CD4-positive, alpha-beta T cell (primary cell): ENCODE measurements at regions not wholly inside any gene's neighbourhood (a gene's known extent, or its start where the extent isn't known, plus 50 kb on each side); places are given as distances from the start of the nearest gene placed in this dataset.

ENCODE experiments used
- ATAC-seq: fragments of 200-7000 bp; cut with Tn5 transposase; one replicate; pipeline ENCODE4 v1.10.0; 2022; ENCODE audit warnings: mild to moderate bottlenecking; ENCODE audit not compliant: poor library complexity
- CTCF ChIA-PET: fragments of 350-600 bp; sonication (Branson Sonifier 250); formaldehyde crosslinking; loops from one replicate; lab custom pipeline; 2021; ENCODE audit warnings: antibody characterized with exemption, inconsistent platforms; lab: Charles Lee
- POLR2A ChIA-PET: fragments of 350-600 bp; sonication (Branson Sonifier 250); formaldehyde crosslinking; loops from one replicate; lab custom pipeline; 2021; ENCODE audit warnings: antibody characterized with exemption, inconsistent platforms; lab: Charles Lee
- DNase-seq, 14 experiments: peaks; one replicate each; pipeline ENCODE4 v3.0.0-alpha.2; 2013 to 2020; ENCODE audit warnings: mixed read lengths in 2 of 14
- H3K27ac ChIP-seq, 2 donors: one replicate each; pipeline versions ENCODE4 v1.5.1 to v1.7.0; 2013; ENCODE audit warnings: low read length in 2 of 2, low read depth in 1 of 2, mild to moderate bottlenecking in 1 of 2
- H3K27me3 ChIP-seq, 2 experiments: 1 replicate in 1 of 2; 2 replicates in 1 of 2; pipeline versions ENCODE4 v1.6.1 to v1.7.0; 2013; ENCODE audit warnings: low read length in 2 of 2, control low read depth in 1 of 2, mild to moderate bottlenecking in 1 of 2, moderate library complexity in 1 of 2; ENCODE audit not compliant: insufficient read depth in 2 of 2, control insufficient read depth in 1 of 2
- H3K36me3 ChIP-seq: one replicate; pipeline ENCODE4 v1.6.1; 2013; ENCODE audit warnings: low read length, control low read depth; ENCODE audit not compliant: insufficient read depth
- H3K4me1 ChIP-seq: one replicate; pipeline ENCODE4 v1.6.1; 2013; ENCODE audit warnings: low read length, control low read depth; ENCODE audit not compliant: insufficient read depth
- H3K4me3 ChIP-seq: one replicate; pipeline ENCODE4 v1.5.1; 2013; ENCODE audit warnings: mild to moderate bottlenecking, low read length, moderate library complexity
- H3K9me3 ChIP-seq, 2 experiments: 1 replicate in 1 of 2; 2 replicates in 1 of 2; pipeline versions ENCODE4 v1.6.1 to v1.7.0; 2013; ENCODE audit warnings: low read length in 2 of 2, mild to moderate bottlenecking in 2 of 2, control low read depth in 1 of 2, moderate library complexity in 1 of 2; ENCODE audit not compliant: control insufficient read depth in 1 of 2, insufficient read depth in 1 of 2
- H3K27ac Mint-ChIP-seq: one replicate; pipeline ENCODE4 v1.8.0; 2020; ENCODE audit warnings: mixed read lengths
- H3K27me3 Mint-ChIP-seq: one replicate; pipeline ENCODE4 v1.8.0; 2021; ENCODE audit warnings: mixed read lengths
- H3K36me3 Mint-ChIP-seq: one replicate; pipeline ENCODE4 v1.8.0; 2021; ENCODE audit warnings: low read depth, mixed read lengths
- H3K4me1 Mint-ChIP-seq: one replicate; pipeline ENCODE4 v1.8.0; 2021; ENCODE audit warnings: low read depth, mixed read lengths
- H3K4me3 Mint-ChIP-seq: one replicate; pipeline ENCODE4 v1.8.0; 2020; ENCODE audit warnings: mild to moderate bottlenecking, mixed read lengths
- H3K9me3 Mint-ChIP-seq: one replicate; pipeline ENCODE4 v1.8.0; 2020; ENCODE audit warnings: mixed read lengths
- intact Hi-C, 2 experiments: fragments of 100-400 bp; cut with DNase I in 1 of 2; cut with micrococcal nuclease in 1 of 2; formaldehyde crosslinking; loops; one replicate each; pipeline versions ENCODE4 v1.15.1 to v1.9.0; 2023 to 2025; cut with DNase I, micrococcal nuclease
- TF ChIP-seq, protein P1 (sequence below): fragments of 200-600 bp; IDR thresholded peaks from one replicate; pipeline ENCODE4 v1.8.0; 2022; ENCODE audit warnings: antibody characterized with exemption, mild to moderate bottlenecking

DNA sequence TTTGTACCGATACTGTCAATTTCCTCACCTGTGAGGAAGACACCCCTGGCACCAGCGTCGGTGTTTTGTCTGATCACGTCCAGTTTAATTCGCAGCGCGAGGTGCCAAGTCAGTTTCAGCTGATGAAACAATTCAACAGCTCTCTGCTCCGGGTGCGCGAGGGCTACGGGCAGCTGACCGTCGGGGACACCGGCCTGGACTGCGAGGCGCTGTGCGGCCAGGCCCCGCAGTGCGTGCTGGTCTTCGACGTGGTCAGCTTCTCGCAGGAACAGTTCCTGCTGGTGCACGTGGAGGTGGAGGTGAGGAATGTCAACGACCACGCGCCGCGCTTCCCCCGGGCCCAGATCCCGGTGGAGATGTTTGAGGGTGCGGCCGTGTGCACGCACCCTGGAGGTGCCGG lies 171.5 kb downstream of the OLFM4 start:
- Mint-ChIP-seq H3K36me3 (no peaks in the 10 kb centered on the region), H3K4me3 (no peak overlapping the region), H3K27ac (no peak overlapping the region), H3K9me3 (no peaks in the 10 kb centered on the region), H3K27me3 (peaks cover 42% of the 10 kb centered on the region), H3K4me1 (no peaks in the 10 kb centered on the region)
- CTCF ChIA-PET, result no interaction called here
- Histone ChIP-seq H3K27ac (no peak overlapping the region), H3K36me3 (no peaks in the 10 kb centered on the region), H3K4me1 (no peaks in the 10 kb centered on the region), H3K27me3 (peaks cover 10 to 22% of the 10 kb centered on the region in 2 experiments), H3K9me3 (peaks cover 0 to 20% of the 10 kb centered on the region in 2 experiments), H3K4me3 (no peak overlapping the region)
- TF ChIP-seq, protein P1, sequence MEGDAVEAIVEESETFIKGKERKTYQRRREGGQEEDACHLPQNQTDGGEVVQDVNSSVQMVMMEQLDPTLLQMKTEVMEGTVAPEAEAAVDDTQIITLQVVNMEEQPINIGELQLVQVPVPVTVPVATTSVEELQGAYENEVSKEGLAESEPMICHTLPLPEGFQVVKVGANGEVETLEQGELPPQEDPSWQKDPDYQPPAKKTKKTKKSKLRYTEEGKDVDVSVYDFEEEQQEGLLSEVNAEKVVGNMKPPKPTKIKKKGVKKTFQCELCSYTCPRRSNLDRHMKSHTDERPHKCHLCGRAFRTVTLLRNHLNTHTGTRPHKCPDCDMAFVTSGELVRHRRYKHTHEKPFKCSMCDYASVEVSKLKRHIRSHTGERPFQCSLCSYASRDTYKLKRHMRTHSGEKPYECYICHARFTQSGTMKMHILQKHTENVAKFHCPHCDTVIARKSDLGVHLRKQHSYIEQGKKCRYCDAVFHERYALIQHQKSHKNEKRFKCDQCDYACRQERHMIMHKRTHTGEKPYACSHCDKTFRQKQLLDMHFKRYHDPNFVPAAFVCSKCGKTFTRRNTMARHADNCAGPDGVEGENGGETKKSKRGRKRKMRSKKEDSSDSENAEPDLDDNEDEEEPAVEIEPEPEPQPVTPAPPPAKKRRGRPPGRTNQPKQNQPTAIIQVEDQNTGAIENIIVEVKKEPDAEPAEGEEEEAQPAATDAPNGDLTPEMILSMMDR, result no peak
- no peak for ATAC-seq
- intact Hi-C loops, result no loop called here
- no peak for DNase-seq
- POLR2A ChIA-PET, result no interaction called here

DNA sequence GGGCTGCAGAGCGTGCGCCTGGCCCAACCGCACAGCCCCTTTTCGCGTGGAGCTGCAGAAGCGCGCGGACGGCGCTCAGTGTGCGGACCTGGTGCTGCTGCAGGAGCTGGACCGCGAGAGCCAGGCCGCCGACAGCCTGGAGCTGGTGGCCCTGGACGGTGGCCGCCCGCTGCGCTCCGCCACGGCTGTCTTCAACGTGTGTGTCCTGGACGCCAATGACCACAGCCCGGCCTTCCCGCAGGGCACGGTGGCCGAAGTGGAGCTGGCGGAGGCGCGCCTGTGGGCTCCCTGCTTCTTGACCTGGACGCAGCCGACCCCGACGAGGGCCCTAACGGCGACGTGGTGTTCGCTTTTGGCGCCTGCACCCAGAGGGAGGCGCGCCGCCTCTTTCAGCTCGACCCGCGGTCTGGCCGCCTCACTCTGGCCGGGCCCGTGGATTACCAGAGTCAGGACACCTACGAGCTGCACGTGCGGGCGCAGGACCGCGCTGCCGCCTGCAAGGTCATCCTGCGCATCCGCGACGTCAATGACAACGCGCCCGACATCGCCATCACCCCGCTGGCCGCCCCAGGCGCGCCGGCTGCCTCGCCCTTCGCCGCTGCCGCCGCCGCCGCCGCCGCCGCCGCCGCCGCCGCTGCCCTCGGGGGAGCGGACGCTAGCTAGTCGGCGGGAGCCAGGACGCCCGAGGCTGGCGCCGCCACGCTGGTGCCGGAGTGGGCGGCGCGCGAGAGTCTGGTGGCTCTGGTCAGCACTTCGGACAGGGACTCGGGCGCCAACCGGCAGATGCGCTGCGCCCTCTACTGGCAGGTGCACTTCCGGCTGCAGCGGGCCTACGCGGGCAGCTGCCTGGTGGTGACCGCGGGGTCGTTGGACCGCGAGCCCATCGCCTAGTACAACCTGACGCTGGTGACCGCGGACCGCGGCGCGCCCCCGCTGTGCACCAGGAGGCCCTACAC lies 172.2 kb downstream of the OLFM4 start:
- TF ChIP-seq, protein P1, result no peak
- Histone ChIP-seq H3K4me1 (no peaks in the 10 kb centered on the region), H3K36me3 (no peaks in the 10 kb centered on the region), H3K27me3 (peaks cover 10 to 22% of the 10 kb centered on the region in 2 experiments), H3K4me3 (no peak overlapping the region), H3K27ac (no peak overlapping the region), H3K9me3 (peaks cover 0 to 20% of the 10 kb centered on the region in 2 experiments)
- Mint-ChIP-seq H3K4me3 (no peak overlapping the region), H3K27me3 (peaks cover 43% of the 10 kb centered on the region), H3K4me1 (no peaks in the 10 kb centered on the region), H3K27ac (no peak overlapping the region), H3K36me3 (no peaks in the 10 kb centered on the region), H3K9me3 (no peaks in the 10 kb centered on the region)
- CTCF ChIA-PET, result no interaction called here
- DNase-seq, result peak in 2 of 14 experiments; percentile 1 to 16
- POLR2A ChIA-PET, result no interaction called here
- intact Hi-C loops, result no loop called here
- ATAC-seq, result no peak

DNA sequence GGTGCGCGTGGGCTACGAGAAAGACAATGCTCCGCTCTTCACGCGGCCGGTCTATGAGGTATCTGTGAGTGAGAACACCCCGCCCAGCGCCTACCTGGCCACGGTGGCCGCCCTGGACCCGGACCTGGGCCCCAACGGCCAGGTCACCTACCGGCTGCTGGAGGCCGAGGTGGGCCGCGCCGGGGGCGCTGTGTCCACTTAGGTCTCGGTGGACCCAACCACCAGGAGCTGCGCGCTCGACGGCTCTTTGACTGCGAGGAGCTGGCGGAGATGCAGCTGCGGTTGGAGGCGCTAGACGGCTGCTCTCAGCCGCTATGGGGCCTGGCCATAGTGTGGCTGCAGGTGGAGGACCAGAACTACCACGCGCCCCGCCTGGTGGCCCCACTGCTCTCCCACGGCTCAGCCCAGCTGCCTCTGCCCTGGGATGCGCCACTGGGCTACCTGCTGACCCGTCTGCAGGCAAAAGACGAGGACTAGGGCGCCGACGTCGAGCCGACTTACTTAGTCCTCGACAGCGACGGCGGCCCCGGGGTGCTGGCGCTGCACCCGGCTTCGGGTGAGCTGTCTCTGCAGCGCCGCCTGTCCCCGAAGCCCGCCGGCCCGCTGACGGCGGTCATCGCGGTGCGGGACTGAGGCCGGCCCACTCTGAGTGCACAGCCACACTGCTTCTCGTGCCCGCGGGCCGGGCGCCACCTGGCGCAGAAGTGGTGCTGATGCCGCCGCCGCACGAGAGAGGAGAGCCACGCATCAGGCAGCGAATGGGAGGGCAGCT lies 173.0 kb downstream of the OLFM4 start:
- ATAC-seq, result no peak
- H3K4me1 ChIP-seq, result no peaks in the 10 kb centered on the region
- ChIA-PET POLR2A (no interaction called here), CTCF (no interaction called here)
- Mint-ChIP-seq H3K9me3 (no peaks in the 10 kb centered on the region), H3K27me3 (peaks cover 43% of the 10 kb centered on the region), H3K4me3 (no peak overlapping the region), H3K36me3 (no peaks in the 10 kb centered on the region), H3K4me1 (no peaks in the 10 kb centered on the region), H3K27ac (no peak overlapping the region)
- intact Hi-C loops, result no loop called here
- DNase-seq, result peak in 1 of 14 experiments; percentile 6
- TF ChIP-seq, protein P1, result no peak
- peaks cover 10 to 22% of the 10 kb centered on the region in 2 experiments for H3K27me3 ChIP-seq
- no peaks in the 10 kb centered on the region for H3K36me3 ChIP-seq
- H3K4me3 ChIP-seq, result no peak overlapping the region
- H3K27ac ChIP-seq, result no peak overlapping the region
- H3K9me3 ChIP-seq, result peaks cover 0 to 20% of the 10 kb centered on the region in 2 experiments
